H1 (cell line): ENCODE measurements at regions not wholly inside any gene's neighbourhood (a gene's known extent, or its start where the extent isn't known, plus 50 kb on each side); places are given as distances from the start of the nearest gene placed in this dataset.

ENCODE experiments used
- EZH2 ChIP-seq: fragments of 200-600 bp; sonication (generic); IDR thresholded peaks from 2 replicates; pipeline ENCODE4 v1.7.1; 2012; ENCODE audit warnings: low read depth, mild to moderate bottlenecking, moderate library complexity, low read length, inconsistent platforms; ENCODE audit not compliant: severe bottlenecking
- HDAC2 ChIP-seq, 2 experiments: fragments of 300-600 bp in 1 of 2; sonication (generic) in 1 of 2; IDR thresholded peaks; 2 replicates each; pipeline ENCODE4 v1.6.1; 2011 to 2012; ENCODE audit warnings: low read depth in 2 of 2, low read length in 2 of 2, mild to moderate bottlenecking in 2 of 2, moderate library complexity in 2 of 2, borderline replicate concordance in 1 of 2, inconsistent platforms in 1 of 2
- JUND ChIP-seq: IDR thresholded peaks from 2 replicates; pipeline ENCODE4 v1.6.1; 2011; ENCODE audit warnings: mild to moderate bottlenecking, improper control_type of control experiment, low read length
- POLR2A ChIP-seq, 2 experiments: IDR thresholded peaks; 1 replicate in 1 of 2; 2 replicates in 1 of 2; pipeline ENCODE4 v1.6.1; 2011; ENCODE audit warnings: low read depth in 2 of 2, low read length in 2 of 2, mild to moderate bottlenecking in 2 of 2; ENCODE audit errors: control extremely low read depth in 1 of 2
- SP2 ChIP-seq: IDR thresholded peaks from 2 replicates; pipeline ENCODE4 v1.6.1; 2012; ENCODE audit warnings: mild to moderate bottlenecking, low read length, inconsistent platforms
- SUZ12 ChIP-seq: fragments of 200-600 bp; sonication (generic); IDR thresholded peaks from 2 replicates; pipeline ENCODE4 v1.6.1; 2012; ENCODE audit warnings: mild to moderate bottlenecking, inconsistent platforms, low read length, moderate library complexity, mixed read lengths
- TAF1 ChIP-seq: IDR thresholded peaks from 2 replicates; pipeline ENCODE4 v1.6.1; 2011; ENCODE audit warnings: mild to moderate bottlenecking, low read depth, low read length
- TF ChIP-seq, protein P1 (sequence below), 3 experiments: IDR thresholded peaks; 1 replicate in 2 of 3; 2 replicates in 1 of 3; pipeline versions ENCODE4 v1.5.1 to v1.6.1; 2011; ENCODE audit warnings: low read length in 3 of 3, mild to moderate bottlenecking in 3 of 3, inconsistent platforms in 2 of 3, low read depth in 1 of 3, moderate library complexity in 1 of 3; ENCODE audit not compliant: insufficient read depth in 1 of 3; ENCODE audit errors: control extremely low read depth in 1 of 3

DNA sequence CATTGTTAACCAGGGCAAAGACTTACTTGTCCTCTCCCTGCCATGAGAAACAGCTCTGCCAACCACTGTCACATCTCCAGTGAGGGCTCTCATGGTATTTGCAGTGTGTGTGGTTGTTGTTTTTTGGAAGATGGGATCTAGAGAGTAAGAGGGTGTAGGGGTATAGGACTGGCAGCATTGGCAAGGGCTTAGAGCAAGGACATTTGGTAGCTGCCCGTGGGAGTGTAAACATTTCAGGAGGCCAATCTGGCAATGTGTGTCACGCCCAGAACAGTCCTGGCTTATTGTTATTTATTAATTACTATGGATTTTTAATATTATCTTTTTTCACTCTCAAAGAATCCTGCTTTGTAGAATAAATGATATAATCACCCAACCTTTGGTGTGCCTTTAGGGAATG is 90.5 kb downstream of the TMEM17 start:
- TF ChIP-seq, protein P1, sequence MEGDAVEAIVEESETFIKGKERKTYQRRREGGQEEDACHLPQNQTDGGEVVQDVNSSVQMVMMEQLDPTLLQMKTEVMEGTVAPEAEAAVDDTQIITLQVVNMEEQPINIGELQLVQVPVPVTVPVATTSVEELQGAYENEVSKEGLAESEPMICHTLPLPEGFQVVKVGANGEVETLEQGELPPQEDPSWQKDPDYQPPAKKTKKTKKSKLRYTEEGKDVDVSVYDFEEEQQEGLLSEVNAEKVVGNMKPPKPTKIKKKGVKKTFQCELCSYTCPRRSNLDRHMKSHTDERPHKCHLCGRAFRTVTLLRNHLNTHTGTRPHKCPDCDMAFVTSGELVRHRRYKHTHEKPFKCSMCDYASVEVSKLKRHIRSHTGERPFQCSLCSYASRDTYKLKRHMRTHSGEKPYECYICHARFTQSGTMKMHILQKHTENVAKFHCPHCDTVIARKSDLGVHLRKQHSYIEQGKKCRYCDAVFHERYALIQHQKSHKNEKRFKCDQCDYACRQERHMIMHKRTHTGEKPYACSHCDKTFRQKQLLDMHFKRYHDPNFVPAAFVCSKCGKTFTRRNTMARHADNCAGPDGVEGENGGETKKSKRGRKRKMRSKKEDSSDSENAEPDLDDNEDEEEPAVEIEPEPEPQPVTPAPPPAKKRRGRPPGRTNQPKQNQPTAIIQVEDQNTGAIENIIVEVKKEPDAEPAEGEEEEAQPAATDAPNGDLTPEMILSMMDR (IDR thresholded peaks at IDR 0.05; ENCODE audit: control extremely low read depth in 1 of 3, insufficient read depth in 1 of 3, low read depth in 1 of 3, low read length in 3 of 3) = no peak
- TF ChIP-seq SUZ12 (no peak), POLR2A (IDR thresholded peaks at IDR 0.05; ENCODE audit: control extremely low read depth in 1 of 2, low read depth in 2 of 2, low read length in 2 of 2) (no peak), HDAC2 (IDR thresholded peaks at IDR 0.05; ENCODE audit: borderline replicate concordance in 1 of 2, low read depth in 2 of 2, low read length in 2 of 2) (no peak), TAF1 (no peak), JUND (no peak), EZH2 (no peak), SP2 (no peak)
